ENCODE measurements at regions not wholly inside any gene's neighbourhood (a gene's known extent, or its start where the extent isn't known, plus 50 kb on each side); places are given as distances from the start of the nearest gene placed in this dataset.

DNA sequence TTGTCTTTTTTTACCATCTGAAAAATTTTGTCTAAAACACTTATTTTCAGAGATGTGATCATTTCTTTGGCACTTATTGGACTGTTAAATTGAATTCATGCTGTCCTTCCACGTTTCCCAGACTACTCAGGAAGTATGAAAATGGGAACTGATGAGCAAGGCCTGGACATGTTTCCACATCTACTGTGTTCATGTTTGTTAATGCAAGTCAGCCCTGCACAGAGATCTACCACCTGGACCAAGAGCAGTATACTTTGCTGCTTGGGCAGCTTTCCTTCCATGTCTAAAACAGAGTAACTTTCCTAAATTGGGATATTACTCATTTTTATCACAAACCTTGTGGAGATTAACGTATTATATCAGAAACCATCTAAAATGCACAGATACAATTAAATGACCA, 687.4 kb downstream of the DIAPH3 start:
- TF ChIP-seq, protein P1, sequence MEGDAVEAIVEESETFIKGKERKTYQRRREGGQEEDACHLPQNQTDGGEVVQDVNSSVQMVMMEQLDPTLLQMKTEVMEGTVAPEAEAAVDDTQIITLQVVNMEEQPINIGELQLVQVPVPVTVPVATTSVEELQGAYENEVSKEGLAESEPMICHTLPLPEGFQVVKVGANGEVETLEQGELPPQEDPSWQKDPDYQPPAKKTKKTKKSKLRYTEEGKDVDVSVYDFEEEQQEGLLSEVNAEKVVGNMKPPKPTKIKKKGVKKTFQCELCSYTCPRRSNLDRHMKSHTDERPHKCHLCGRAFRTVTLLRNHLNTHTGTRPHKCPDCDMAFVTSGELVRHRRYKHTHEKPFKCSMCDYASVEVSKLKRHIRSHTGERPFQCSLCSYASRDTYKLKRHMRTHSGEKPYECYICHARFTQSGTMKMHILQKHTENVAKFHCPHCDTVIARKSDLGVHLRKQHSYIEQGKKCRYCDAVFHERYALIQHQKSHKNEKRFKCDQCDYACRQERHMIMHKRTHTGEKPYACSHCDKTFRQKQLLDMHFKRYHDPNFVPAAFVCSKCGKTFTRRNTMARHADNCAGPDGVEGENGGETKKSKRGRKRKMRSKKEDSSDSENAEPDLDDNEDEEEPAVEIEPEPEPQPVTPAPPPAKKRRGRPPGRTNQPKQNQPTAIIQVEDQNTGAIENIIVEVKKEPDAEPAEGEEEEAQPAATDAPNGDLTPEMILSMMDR (IDR thresholded peaks at IDR 0.05) = no peak
- no peak for TF ChIP-seq POLR2A (IDR thresholded peaks at IDR 0.05)

All from Peyer's patch (tissue), 4 donors.